Panc1 (cell line): ENCODE measurements at regions not wholly inside any gene's neighbourhood (a gene's known extent, or its start where the extent isn't known, plus 50 kb on each side); places are given as distances from the start of the nearest gene placed in this dataset.

Experiments
- POLR2AphosphoS5 ChIP-seq: IDR thresholded peaks from 2 replicates; pipeline ENCODE4 v1.6.1; 2012; ENCODE audit warnings: mild to moderate bottlenecking, low read depth, low read length, moderate library complexity
- TF ChIP-seq, protein P1 (sequence below): fragments of 450-650 bp; IDR thresholded peaks from 2 replicates; pipeline ENCODE4 v1.5.1; 2017; ENCODE audit warnings: mild to moderate bottlenecking

DNA sequence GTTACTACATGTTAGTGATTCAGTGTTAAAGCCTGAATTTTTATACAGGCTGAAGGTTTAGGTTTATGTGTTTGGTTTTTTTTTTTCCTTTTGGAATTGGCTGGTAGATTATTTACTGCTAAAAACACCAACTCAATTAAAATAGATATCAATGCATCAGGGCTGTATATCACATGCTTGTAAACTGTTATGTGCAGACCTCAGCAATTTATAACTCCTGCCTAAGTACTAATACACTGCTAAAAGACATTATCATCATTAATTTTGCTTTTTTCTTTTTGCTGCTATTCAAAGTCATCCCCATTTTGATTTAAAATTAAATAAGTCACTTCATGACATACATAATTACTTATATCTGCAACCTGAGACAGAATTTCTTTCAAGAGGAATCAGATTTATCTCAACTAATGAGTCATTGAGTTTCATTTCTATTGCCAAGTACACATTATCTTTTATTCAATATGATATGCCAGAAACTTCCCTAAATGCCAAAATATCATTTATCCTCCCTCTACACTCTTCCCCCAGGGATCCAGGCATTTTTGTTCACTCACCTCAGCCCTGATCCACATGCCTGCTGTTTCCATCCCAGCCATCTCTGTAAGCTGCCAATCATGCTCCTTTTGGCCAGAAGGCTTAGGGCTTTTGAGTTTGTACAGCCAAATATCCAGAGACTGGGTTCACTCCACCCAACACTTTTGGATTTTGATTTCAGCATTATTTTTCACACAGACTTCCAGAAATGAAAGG lies 98.5 kb downstream of the POLR1F start:
- no peak for TF ChIP-seq POLR2AphosphoS5
- TF ChIP-seq, protein P1, sequence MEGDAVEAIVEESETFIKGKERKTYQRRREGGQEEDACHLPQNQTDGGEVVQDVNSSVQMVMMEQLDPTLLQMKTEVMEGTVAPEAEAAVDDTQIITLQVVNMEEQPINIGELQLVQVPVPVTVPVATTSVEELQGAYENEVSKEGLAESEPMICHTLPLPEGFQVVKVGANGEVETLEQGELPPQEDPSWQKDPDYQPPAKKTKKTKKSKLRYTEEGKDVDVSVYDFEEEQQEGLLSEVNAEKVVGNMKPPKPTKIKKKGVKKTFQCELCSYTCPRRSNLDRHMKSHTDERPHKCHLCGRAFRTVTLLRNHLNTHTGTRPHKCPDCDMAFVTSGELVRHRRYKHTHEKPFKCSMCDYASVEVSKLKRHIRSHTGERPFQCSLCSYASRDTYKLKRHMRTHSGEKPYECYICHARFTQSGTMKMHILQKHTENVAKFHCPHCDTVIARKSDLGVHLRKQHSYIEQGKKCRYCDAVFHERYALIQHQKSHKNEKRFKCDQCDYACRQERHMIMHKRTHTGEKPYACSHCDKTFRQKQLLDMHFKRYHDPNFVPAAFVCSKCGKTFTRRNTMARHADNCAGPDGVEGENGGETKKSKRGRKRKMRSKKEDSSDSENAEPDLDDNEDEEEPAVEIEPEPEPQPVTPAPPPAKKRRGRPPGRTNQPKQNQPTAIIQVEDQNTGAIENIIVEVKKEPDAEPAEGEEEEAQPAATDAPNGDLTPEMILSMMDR: no peak
